Astrocyte (in vitro differentiated cells and primary cell): ENCODE measurements at regions not wholly inside any gene's neighbourhood (a gene's known extent, or its start where the extent isn't known, plus 50 kb on each side); places are given as distances from the start of the nearest gene placed in this dataset.

ENCODE experiments used
- DNase-seq: peaks from one replicate; pipeline ENCODE4 v3.0.0-alpha.2; 2010; ENCODE audit warnings: low read depth
- FAIRE-seq: peaks from 2 replicates; lab custom pipeline; 2011; peaks lifted over from hg19 to GRCh38; lab: Jason Lieb, UNC
- H2AFZ ChIP-seq: 2 replicates; pipeline ENCODE4 v1.6.0; 2012; ENCODE audit warnings: low read depth, low read length, inconsistent platforms
- H3K27ac ChIP-seq: 2 replicates; pipeline ENCODE4 v1.5.1; 2011; ENCODE audit warnings: low read depth, low read length, inconsistent platforms
- H3K27me3 ChIP-seq: 2 replicates; pipeline ENCODE4 v1.6.0; 2011; ENCODE audit warnings: low read length, inconsistent platforms; ENCODE audit not compliant: insufficient read depth
- H3K36me3 ChIP-seq: 2 replicates; pipeline ENCODE4 v1.5.1; 2011; ENCODE audit warnings: low read length, inconsistent platforms; ENCODE audit not compliant: insufficient read depth
- H3K4me1 ChIP-seq: 2 replicates; pipeline ENCODE4 v1.5.1; 2011; ENCODE audit warnings: low read length, inconsistent platforms; ENCODE audit not compliant: insufficient read depth
- H3K4me2 ChIP-seq: 2 replicates; pipeline ENCODE4 v1.6.0; 2012; ENCODE audit warnings: low read length, inconsistent platforms
- H3K4me3 ChIP-seq: 2 replicates; pipeline ENCODE4 v1.5.1; 2011; ENCODE audit warnings: low read depth, mild to moderate bottlenecking, low read length, inconsistent platforms; ENCODE audit not compliant: insufficient read depth
- H3K79me2 ChIP-seq: 2 replicates; pipeline ENCODE4 v1.6.0; 2012; ENCODE audit warnings: mild to moderate bottlenecking, low read length, inconsistent platforms; ENCODE audit not compliant: insufficient read depth
- H3K9ac ChIP-seq: 2 replicates; pipeline ENCODE4 v1.6.0; 2012; ENCODE audit warnings: mild to moderate bottlenecking, low read length, inconsistent platforms
- H3K9me3 ChIP-seq: 2 replicates; pipeline ENCODE4 v1.5.1; 2012; ENCODE audit warnings: low read depth, mild to moderate bottlenecking, low read length, inconsistent platforms; ENCODE audit not compliant: insufficient read depth
- H4K20me1 ChIP-seq: 2 replicates; pipeline ENCODE4 v1.6.0; 2012; ENCODE audit warnings: low read length, inconsistent platforms; ENCODE audit not compliant: insufficient read depth
- H3K27ac Mint-ChIP-seq: one replicate; pipeline ENCODE4 v1.8.0; 2021; ENCODE audit warnings: mild to moderate bottlenecking, mixed read lengths; ENCODE audit not compliant: unreplicated experiment
- H3K27me3 Mint-ChIP-seq: one replicate; pipeline ENCODE4 v1.8.0; 2021; ENCODE audit warnings: low read depth, mixed read lengths; ENCODE audit not compliant: unreplicated experiment
- H3K36me3 Mint-ChIP-seq: one replicate; pipeline ENCODE4 v1.8.0; 2021; ENCODE audit warnings: low read depth, mixed read lengths; ENCODE audit not compliant: unreplicated experiment
- H3K4me1 Mint-ChIP-seq: one replicate; pipeline ENCODE4 v1.8.0; 2021; ENCODE audit warnings: low read depth, mixed read lengths; ENCODE audit not compliant: unreplicated experiment
- H3K4me3 Mint-ChIP-seq: one replicate; pipeline ENCODE4 v1.8.0; 2021; ENCODE audit warnings: mild to moderate bottlenecking, moderate library complexity, mixed read lengths; ENCODE audit not compliant: unreplicated experiment
- H3K9me3 Mint-ChIP-seq: one replicate; pipeline ENCODE4 v1.8.0; 2021; ENCODE audit warnings: mild to moderate bottlenecking, mixed read lengths; ENCODE audit not compliant: unreplicated experiment
- CTCF ChIP-seq: IDR thresholded peaks from 2 replicates; pipeline ENCODE4 v1.5.1; 2011; ENCODE audit warnings: low read depth, mild to moderate bottlenecking, inconsistent platforms, low read length, moderate library complexity; ENCODE audit not compliant: insufficient read depth
- EZH2 ChIP-seq: IDR thresholded peaks from 2 replicates; pipeline ENCODE4 v1.6.1; 2012; ENCODE audit warnings: mild to moderate bottlenecking, low read length, inconsistent platforms; ENCODE audit not compliant: insufficient read depth

- TF ChIP-seq EZH2 = no peak
- Mint-ChIP-seq H3K36me3 (no peaks in the 10 kb centered on the region), H3K4me1 (no peaks in the 10 kb centered on the region), H3K4me3 (no peak overlapping the region), H3K27ac (no peak overlapping the region), H3K27me3 (no peaks in the 10 kb centered on the region), H3K9me3 (peaks cover 3% of the 10 kb centered on the region)
- Histone ChIP-seq H3K27ac (no peak overlapping the region), H3K36me3 (no peaks in the 10 kb centered on the region), H3K79me2 (no peaks in the 10 kb centered on the region), H3K4me1 (no peaks in the 10 kb centered on the region), H3K9me3 (no peaks in the 10 kb centered on the region), H2AFZ (no peak overlapping the region), H3K9ac (no peak overlapping the region), H3K4me2 (no peak overlapping the region), H4K20me1 (no peaks in the 10 kb centered on the region), H3K27me3 (no peaks in the 10 kb centered on the region), H3K4me3 (no peak overlapping the region)
- no peak for DNase-seq
- no peak for FAIRE-seq
Measured at GRCh38 chr12:73486256-73486655, 1051.4 kb upstream of the ATXN7L3B start.

GRCh38 chr12:73506611-73507010 is 1031.0 kb upstream of the ATXN7L3B start:
- H3K36me3 Mint-ChIP-seq = no peaks in the 10 kb centered on the region
- Histone ChIP-seq H3K79me2 (no peaks in the 10 kb centered on the region), H3K27ac (no peak overlapping the region), H3K4me2 (no peak overlapping the region), H3K9ac (no peak overlapping the region), H3K4me1 (no peaks in the 10 kb centered on the region), H3K9me3 (peaks cover 3% of the 10 kb centered on the region), H4K20me1 (no peaks in the 10 kb centered on the region), H3K36me3 (no peaks in the 10 kb centered on the region), H3K27me3 (no peaks in the 10 kb centered on the region), H2AFZ (no peak overlapping the region), H3K4me3 (no peak overlapping the region)
- no peak overlapping the region for H3K27ac Mint-ChIP-seq
- no peaks in the 10 kb centered on the region for H3K27me3 Mint-ChIP-seq
- H3K4me1 Mint-ChIP-seq = no peaks in the 10 kb centered on the region
- peaks cover 8% of the 10 kb centered on the region for H3K9me3 Mint-ChIP-seq
- no peak for TF ChIP-seq CTCF
- DNase-seq = no peak
- FAIRE-seq = no peak
- H3K4me3 Mint-ChIP-seq = no peak overlapping the region

- H3K4me3 ChIP-seq = no peak overlapping the region
- H3K9ac ChIP-seq = no peak overlapping the region
- TF ChIP-seq EZH2 (no peak), CTCF (no peak)
- DNase-seq = no peak
- no peak overlapping the region for H3K27ac Mint-ChIP-seq
- no peaks in the 10 kb centered on the region for H3K27me3 ChIP-seq
- no peak overlapping the region for H2AFZ ChIP-seq
- no peak overlapping the region for H3K27ac ChIP-seq
- no peaks in the 10 kb centered on the region for H3K36me3 Mint-ChIP-seq
- no peaks in the 10 kb centered on the region for H3K4me1 Mint-ChIP-seq
- H3K4me3 Mint-ChIP-seq = no peak overlapping the region
- FAIRE-seq = no peak
- H3K9me3 ChIP-seq = peaks cover 3% of the 10 kb centered on the region
- H3K4me1 ChIP-seq = no peaks in the 10 kb centered on the region
- no peaks in the 10 kb centered on the region for H3K36me3 ChIP-seq
- no peaks in the 10 kb centered on the region for H4K20me1 ChIP-seq
- no peaks in the 10 kb centered on the region for H3K27me3 Mint-ChIP-seq
- H3K9me3 Mint-ChIP-seq = no peaks in the 10 kb centered on the region
- H3K4me2 ChIP-seq = no peak overlapping the region
- H3K79me2 ChIP-seq = no peaks in the 10 kb centered on the region
Measured at GRCh38 chr12:73514672-73515071, 1023.0 kb upstream of the ATXN7L3B start.
